ENCODE measurements at regions not wholly inside any gene's neighbourhood (a gene's known extent, or its start where the extent isn't known, plus 50 kb on each side); places are given as distances from the start of the nearest gene placed in this dataset.

GRCh38 chr2:66803726-66804125 is 368.8 kb downstream of the MEIS1 start:
- Histone ChIP-seq H3K27ac (ENCODE audit: low read depth, low read length) (peak overlapping the region; percentile 66), H3K4me1 (ENCODE audit: insufficient read depth, low read length) (peaks cover 7% of the 10 kb centered on the region), H3K4me3 (ENCODE audit: low read depth in 1 of 2, low read length in 2 of 2) (no peak overlapping the region), H3K9me3 (ENCODE audit: low read length) (no peaks in the 10 kb centered on the region), H3K36me3 (ENCODE audit: insufficient read depth, low read length) (no peaks in the 10 kb centered on the region), H3K27me3 (ENCODE audit: control insufficient read depth in 1 of 2, insufficient read depth in 2 of 2, low read length in 2 of 2) (no peaks in the 10 kb centered on the region), H3K9ac (ENCODE audit: low read length) (no peak overlapping the region)

GRCh38 chr2:66805016-66805865 is 370.3 kb downstream of the MEIS1 start:
- H3K4me3 ChIP-seq (ENCODE audit: low read depth in 1 of 2, low read length in 2 of 2) = no peak overlapping the region
- H3K27me3 ChIP-seq (ENCODE audit: control insufficient read depth in 1 of 2, insufficient read depth in 2 of 2, low read length in 2 of 2) = no peaks in the 10 kb centered on the region
- H3K9me3 ChIP-seq (ENCODE audit: low read length) = no peaks in the 10 kb centered on the region
- H3K9ac ChIP-seq (ENCODE audit: low read length) = no peak overlapping the region
- H3K27ac ChIP-seq (ENCODE audit: low read depth, low read length) = peak overlapping the region; percentile 59
- H3K4me1 ChIP-seq (ENCODE audit: insufficient read depth, low read length) = peaks cover 12% of the 10 kb centered on the region
- H3K36me3 ChIP-seq (ENCODE audit: insufficient read depth, low read length) = no peaks in the 10 kb centered on the region

GRCh38 chr2:66805968-66806367 is 371.0 kb downstream of the MEIS1 start:
- no peaks in the 10 kb centered on the region for H3K27me3 ChIP-seq (ENCODE audit: control insufficient read depth in 1 of 2, insufficient read depth in 2 of 2, low read length in 2 of 2)
- H3K4me1 ChIP-seq (ENCODE audit: insufficient read depth, low read length) = peaks cover 15% of the 10 kb centered on the region
- H3K9ac ChIP-seq (ENCODE audit: low read length) = no peak overlapping the region
- H3K4me3 ChIP-seq (ENCODE audit: low read depth in 1 of 2, low read length in 2 of 2) = no peak overlapping the region
- H3K36me3 ChIP-seq (ENCODE audit: insufficient read depth, low read length) = no peaks in the 10 kb centered on the region
- H3K9me3 ChIP-seq (ENCODE audit: low read length) = no peaks in the 10 kb centered on the region
- H3K27ac ChIP-seq (ENCODE audit: low read depth, low read length) = peak overlapping the region; percentile 59

DNA sequence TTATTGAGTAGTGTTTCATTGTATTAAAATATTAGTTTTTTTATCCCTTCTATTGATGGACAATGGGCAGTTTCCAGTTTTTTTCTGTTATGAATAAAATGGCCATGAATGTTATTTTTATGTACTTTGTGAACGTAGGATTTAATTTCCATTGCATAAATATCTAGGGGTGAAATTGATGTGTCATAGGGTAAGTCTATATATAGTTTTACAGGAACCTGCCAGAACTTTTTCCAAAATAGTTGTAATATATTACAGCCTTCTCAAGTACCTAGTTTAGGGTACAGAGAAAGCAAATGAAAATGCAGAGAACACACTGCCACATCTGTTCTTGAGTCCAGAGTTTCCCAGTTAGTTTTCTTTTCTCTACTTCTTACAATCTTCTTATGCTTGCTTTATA is 378.6 kb downstream of the MEIS1 start:
- Histone ChIP-seq H3K27ac (ENCODE audit: low read depth, low read length) (peak overlapping the region; percentile 53), H3K36me3 (ENCODE audit: insufficient read depth, low read length) (no peaks in the 10 kb centered on the region)

DNA sequence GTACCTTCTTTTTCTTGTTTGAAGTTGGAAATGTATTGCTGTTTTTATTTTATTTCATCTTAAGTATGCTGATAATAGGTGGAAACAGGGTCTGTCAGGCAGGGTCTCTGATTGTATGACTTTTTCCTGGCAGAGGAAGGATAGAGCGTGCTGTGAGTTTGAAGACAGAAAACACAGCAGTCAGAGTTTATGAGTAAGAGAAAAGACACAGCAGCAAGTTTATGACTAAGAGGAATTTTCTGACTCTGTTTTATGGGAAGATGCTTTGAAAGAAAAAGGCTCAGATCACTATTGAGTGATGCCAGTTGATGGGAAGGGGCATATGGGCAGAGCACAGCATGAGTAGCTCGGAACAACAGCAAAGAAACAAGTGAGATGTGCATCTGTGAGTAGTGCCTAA is 379.1 kb downstream of the MEIS1 start:
- Histone ChIP-seq H3K27ac (ENCODE audit: low read depth, low read length) (peak overlapping the region; percentile 53), H3K4me1 (ENCODE audit: insufficient read depth, low read length) (peaks cover 27% of the 10 kb centered on the region), H3K9me3 (ENCODE audit: low read length) (no peaks in the 10 kb centered on the region), H3K27me3 (ENCODE audit: control insufficient read depth in 1 of 2, insufficient read depth in 2 of 2, low read length in 2 of 2) (no peaks in the 10 kb centered on the region), H3K36me3 (ENCODE audit: insufficient read depth, low read length) (no peaks in the 10 kb centered on the region), H3K4me3 (ENCODE audit: low read depth in 1 of 2, low read length in 2 of 2) (no peak overlapping the region), H3K9ac (ENCODE audit: low read length) (no peak overlapping the region)

More for the DNA sequence above, 378.6 kb downstream of the MEIS1 start:
- Histone ChIP-seq H3K4me1 (ENCODE audit: insufficient read depth, low read length) (peaks cover 27% of the 10 kb centered on the region), H3K4me3 (ENCODE audit: low read depth in 1 of 2, low read length in 2 of 2) (no peak overlapping the region), H3K27me3 (ENCODE audit: control insufficient read depth in 1 of 2, insufficient read depth in 2 of 2, low read length in 2 of 2) (no peaks in the 10 kb centered on the region), H3K9ac (ENCODE audit: low read length) (no peak overlapping the region), H3K9me3 (ENCODE audit: low read length) (no peaks in the 10 kb centered on the region)

GRCh38 chr2:66814916-66815315 is 380.0 kb downstream of the MEIS1 start:
- H3K27me3 ChIP-seq (ENCODE audit: control insufficient read depth in 1 of 2, insufficient read depth in 2 of 2, low read length in 2 of 2) = no peaks in the 10 kb centered on the region
- H3K27ac ChIP-seq (ENCODE audit: low read depth, low read length) = no peak overlapping the region
- no peaks in the 10 kb centered on the region for H3K9me3 ChIP-seq (ENCODE audit: low read length)
- H3K9ac ChIP-seq (ENCODE audit: low read length) = no peak overlapping the region
- no peak overlapping the region for H3K4me3 ChIP-seq (ENCODE audit: low read depth in 1 of 2, low read length in 2 of 2)
- H3K36me3 ChIP-seq (ENCODE audit: insufficient read depth, low read length) = no peaks in the 10 kb centered on the region
- peaks cover 25% of the 10 kb centered on the region for H3K4me1 ChIP-seq (ENCODE audit: insufficient read depth, low read length)

DNA sequence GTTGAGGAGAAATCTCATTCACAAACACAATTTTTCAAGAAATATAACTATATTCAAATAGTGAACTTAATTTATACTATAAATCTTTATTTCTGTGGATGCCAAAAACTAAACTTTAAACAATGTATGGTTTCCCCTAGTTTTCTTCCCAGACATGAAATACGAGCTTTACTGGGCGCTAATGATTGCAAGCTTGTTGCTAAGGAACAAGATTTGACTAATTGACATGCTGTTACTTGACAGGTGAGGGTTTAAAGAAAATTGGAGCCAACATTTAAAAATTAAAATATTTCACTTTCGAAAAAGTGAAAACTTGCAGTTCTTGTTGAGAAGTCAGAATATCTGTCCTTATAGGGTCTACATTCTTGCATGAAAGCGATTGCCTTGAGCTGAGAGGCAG is 381.0 kb downstream of the MEIS1 start:
- Histone ChIP-seq H3K36me3 (ENCODE audit: insufficient read depth, low read length) (no peaks in the 10 kb centered on the region), H3K9ac (ENCODE audit: low read length) (no peak overlapping the region), H3K4me3 (ENCODE audit: low read depth in 1 of 2, low read length in 2 of 2) (no peak overlapping the region), H3K4me1 (ENCODE audit: insufficient read depth, low read length) (peaks cover 19% of the 10 kb centered on the region), H3K27me3 (ENCODE audit: control insufficient read depth in 1 of 2, insufficient read depth in 2 of 2, low read length in 2 of 2) (no peaks in the 10 kb centered on the region), H3K27ac (ENCODE audit: low read depth, low read length) (no peak overlapping the region), H3K9me3 (ENCODE audit: low read length) (no peaks in the 10 kb centered on the region)

DNA sequence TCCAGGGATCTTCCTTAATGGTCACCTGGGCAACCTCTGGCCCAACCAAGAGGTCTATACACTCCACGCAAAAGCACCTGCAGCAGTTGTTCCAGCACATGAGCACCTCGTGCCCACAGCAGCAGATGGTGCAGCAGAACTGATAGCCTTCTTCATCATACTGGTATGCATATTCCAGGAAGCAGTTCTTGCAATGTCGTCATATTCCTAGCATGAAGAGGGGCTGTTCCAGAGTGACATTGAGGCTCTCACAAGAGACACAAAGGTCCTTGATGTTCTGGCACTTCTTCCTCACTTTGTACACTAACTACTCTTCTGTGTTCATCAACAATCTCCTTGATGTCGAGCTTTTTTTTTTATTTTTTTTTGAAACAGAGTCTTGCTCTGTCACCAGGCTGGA is 386.2 kb downstream of the MEIS1 start:
- no peaks in the 10 kb centered on the region for H3K36me3 ChIP-seq (ENCODE audit: insufficient read depth, low read length)
- H3K27me3 ChIP-seq (ENCODE audit: control insufficient read depth in 1 of 2, insufficient read depth in 2 of 2, low read length in 2 of 2) = no peaks in the 10 kb centered on the region

DNA sequence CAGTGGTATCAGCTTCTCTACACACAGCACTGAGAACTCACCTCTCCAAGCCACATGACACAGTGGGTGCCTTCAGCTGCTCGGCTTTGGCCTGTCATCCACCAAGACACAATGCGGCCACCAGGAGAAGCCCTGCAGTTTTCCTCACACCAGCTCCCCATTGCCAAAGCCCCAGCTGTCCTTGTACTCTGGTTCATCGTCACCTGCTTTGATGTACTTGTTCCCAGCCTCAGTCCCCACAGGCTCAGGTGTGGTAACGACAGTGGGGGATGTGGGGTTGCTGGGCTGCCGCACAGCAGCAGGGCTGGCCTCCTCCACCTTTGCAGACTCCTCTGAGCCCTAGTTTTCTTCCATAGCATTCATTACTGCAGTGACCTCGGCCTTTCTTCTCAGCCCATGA is 387.3 kb downstream of the MEIS1 start:
- Histone ChIP-seq H3K4me1 (ENCODE audit: insufficient read depth, low read length) (peaks cover 8% of the 10 kb centered on the region), H3K36me3 (ENCODE audit: insufficient read depth, low read length) (no peaks in the 10 kb centered on the region), H3K4me3 (ENCODE audit: low read depth in 1 of 2, low read length in 2 of 2) (no peak overlapping the region), H3K27me3 (ENCODE audit: control insufficient read depth in 1 of 2, insufficient read depth in 2 of 2, low read length in 2 of 2) (no peaks in the 10 kb centered on the region), H3K9me3 (ENCODE audit: low read length) (no peaks in the 10 kb centered on the region), H3K27ac (ENCODE audit: low read depth, low read length) (no peak overlapping the region), H3K9ac (ENCODE audit: low read length) (no peak overlapping the region)

More for the DNA sequence above, 386.2 kb downstream of the MEIS1 start:
- Histone ChIP-seq H3K9ac (ENCODE audit: low read length) (no peak overlapping the region), H3K4me1 (ENCODE audit: insufficient read depth, low read length) (peaks cover 8% of the 10 kb centered on the region), H3K4me3 (ENCODE audit: low read depth in 1 of 2, low read length in 2 of 2) (no peak overlapping the region), H3K9me3 (ENCODE audit: low read length) (no peaks in the 10 kb centered on the region), H3K27ac (ENCODE audit: low read depth, low read length) (no peak overlapping the region)

GRCh38 chr2:66824926-66825325 is 390.0 kb downstream of the MEIS1 start:
- no peak overlapping the region for H3K27ac ChIP-seq (ENCODE audit: low read depth, low read length)
- H3K4me1 ChIP-seq (ENCODE audit: insufficient read depth, low read length) = peaks cover 8% of the 10 kb centered on the region
- H3K27me3 ChIP-seq (ENCODE audit: control insufficient read depth in 1 of 2, insufficient read depth in 2 of 2, low read length in 2 of 2) = no peaks in the 10 kb centered on the region
- no peak overlapping the region for H3K9ac ChIP-seq (ENCODE audit: low read length)
- H3K36me3 ChIP-seq (ENCODE audit: insufficient read depth, low read length) = no peaks in the 10 kb centered on the region
- H3K4me3 ChIP-seq (ENCODE audit: low read depth in 1 of 2, low read length in 2 of 2) = no peak overlapping the region
- H3K9me3 ChIP-seq (ENCODE audit: low read length) = no peaks in the 10 kb centered on the region

- Histone ChIP-seq H3K4me3 (ENCODE audit: low read depth in 1 of 2, low read length in 2 of 2) (no peak overlapping the region), H3K27ac (ENCODE audit: low read depth, low read length) (peak overlapping the region; percentile 32), H3K36me3 (ENCODE audit: insufficient read depth, low read length) (no peaks in the 10 kb centered on the region), H3K9me3 (ENCODE audit: low read length) (no peaks in the 10 kb centered on the region), H3K27me3 (ENCODE audit: control insufficient read depth in 1 of 2, insufficient read depth in 2 of 2, low read length in 2 of 2) (no peaks in the 10 kb centered on the region), H3K9ac (ENCODE audit: low read length) (no peak overlapping the region), H3K4me1 (ENCODE audit: insufficient read depth, low read length) (peaks cover 2% of the 10 kb centered on the region)
These were observed 392.9 kb downstream of the MEIS1 start for GRCh38 chr2:66827851-66828250.

- H3K9me3 ChIP-seq (ENCODE audit: low read length) = no peaks in the 10 kb centered on the region
- no peak overlapping the region for H3K27ac ChIP-seq (ENCODE audit: low read depth, low read length)
- no peaks in the 10 kb centered on the region for H3K36me3 ChIP-seq (ENCODE audit: insufficient read depth, low read length)
- no peaks in the 10 kb centered on the region for H3K27me3 ChIP-seq (ENCODE audit: control insufficient read depth in 1 of 2, insufficient read depth in 2 of 2, low read length in 2 of 2)
- H3K9ac ChIP-seq (ENCODE audit: low read length) = no peak overlapping the region
- no peak overlapping the region for H3K4me3 ChIP-seq (ENCODE audit: low read depth in 1 of 2, low read length in 2 of 2)
- H3K4me1 ChIP-seq (ENCODE audit: insufficient read depth, low read length) = peaks cover 10% of the 10 kb centered on the region
These were observed 394.0 kb downstream of the MEIS1 start for GRCh38 chr2:66828876-66829275.
